NCI-H226 (cell line): ENCODE measurements at regions not wholly inside any gene's neighbourhood (a gene's known extent, or its start where the extent isn't known, plus 50 kb on each side); places are given as distances from the start of the nearest gene placed in this dataset.
A peak's percentile ranks its signal among the peaks of the same experiment; 100 is the strongest.

Source experiments
- DNase-seq: peaks from one replicate; pipeline ENCODE4 v3.0.0-alpha.2; 2015

DNA sequence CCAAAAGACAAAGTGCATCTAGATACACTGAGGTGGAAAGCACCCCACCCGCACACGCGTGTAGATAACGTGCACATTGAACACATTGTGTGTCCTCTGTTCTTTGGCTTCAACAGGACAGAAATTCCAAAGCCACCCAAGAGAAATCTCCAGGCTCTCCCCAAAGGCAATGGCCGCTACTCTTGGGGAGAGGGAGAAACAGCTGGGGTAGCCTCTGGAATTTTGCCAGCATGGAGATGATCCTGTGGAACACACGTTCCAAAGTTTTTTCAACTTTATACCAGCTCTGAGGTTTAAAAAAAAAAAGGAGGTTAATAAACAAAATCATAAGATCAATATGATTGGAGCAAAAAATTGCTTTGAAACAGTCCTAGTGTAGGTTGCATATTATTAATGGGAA lies 63.0 kb upstream of the CD82 start:
- DNase-seq, result no peak

DNA sequence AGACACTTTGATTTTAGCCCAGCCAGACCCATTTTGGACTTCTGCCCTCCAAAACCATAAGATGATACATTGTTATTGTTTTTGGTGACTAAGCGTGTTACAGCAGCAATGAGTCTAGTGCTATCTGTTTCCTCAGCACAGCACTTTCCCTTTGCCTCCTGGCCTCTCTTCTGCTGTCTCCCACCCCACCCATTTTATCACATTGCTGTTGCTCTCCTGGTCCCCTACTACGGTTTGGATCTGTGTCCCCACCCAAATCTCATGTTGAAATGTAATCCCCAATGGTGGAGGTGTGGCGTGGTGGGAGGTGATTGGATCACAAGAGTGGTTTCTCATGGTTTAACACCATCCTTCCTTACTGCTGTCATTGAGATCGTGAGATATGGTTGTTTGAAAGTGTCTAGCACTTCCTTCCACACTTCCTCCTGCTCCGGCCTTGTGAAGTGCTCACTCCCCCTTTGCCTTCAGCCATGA lies 59.8 kb upstream of the CD82 start:
- peak; percentile 16 for DNase-seq

DNA sequence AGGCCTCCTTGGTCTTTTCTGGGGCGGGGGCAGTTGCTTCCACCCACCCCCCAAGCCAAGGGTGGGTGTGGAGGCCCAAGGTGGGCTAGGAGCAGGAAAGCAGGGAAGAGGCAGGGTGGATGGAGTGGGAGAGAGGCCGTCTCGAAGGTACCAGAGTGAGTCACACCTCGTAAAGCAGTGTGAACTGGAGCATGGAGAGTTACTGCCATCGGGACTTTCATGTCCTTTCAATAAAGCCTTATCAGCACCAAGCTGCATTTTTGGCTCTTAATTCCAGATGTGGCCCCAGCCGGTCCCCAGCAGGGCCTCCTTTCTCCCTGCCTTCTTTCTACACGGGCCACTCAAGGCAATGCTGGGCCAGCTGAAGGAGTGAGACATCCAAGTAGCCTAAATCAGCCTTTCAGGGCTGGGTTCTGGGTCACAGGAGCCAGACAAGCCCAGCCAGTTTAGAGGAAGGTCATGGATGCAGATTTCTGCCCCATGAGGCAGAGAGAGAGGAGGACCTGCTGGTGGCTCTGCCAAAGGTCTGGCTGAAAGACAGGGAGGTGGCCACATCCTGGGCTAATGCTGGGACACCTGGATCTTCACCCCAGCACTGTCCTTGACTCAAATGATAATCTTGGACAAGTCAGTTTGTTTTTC lies 59.0 kb upstream of the CD82 start:
- DNase-seq, result no peak

DNA sequence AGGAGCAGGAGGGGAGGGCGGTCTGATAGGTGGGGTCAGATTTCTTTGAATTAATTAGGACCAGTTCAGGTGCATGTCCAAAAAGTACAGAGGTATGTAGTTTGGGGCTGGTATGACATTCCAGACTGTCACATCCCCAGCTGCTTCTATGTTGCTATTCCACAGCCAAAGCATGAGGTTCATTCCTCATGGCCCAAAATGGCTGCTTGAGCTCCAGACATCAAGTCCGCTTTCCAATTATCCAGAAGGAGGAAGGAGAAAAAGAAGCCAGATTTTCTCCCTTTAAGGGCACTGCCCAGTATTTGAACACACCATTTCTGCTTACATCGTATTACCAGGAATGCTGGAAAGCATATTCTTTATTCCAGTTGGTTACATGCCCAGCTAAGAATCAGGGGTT lies 58.0 kb upstream of the CD82 start:
- peak; percentile 6 for DNase-seq

DNA sequence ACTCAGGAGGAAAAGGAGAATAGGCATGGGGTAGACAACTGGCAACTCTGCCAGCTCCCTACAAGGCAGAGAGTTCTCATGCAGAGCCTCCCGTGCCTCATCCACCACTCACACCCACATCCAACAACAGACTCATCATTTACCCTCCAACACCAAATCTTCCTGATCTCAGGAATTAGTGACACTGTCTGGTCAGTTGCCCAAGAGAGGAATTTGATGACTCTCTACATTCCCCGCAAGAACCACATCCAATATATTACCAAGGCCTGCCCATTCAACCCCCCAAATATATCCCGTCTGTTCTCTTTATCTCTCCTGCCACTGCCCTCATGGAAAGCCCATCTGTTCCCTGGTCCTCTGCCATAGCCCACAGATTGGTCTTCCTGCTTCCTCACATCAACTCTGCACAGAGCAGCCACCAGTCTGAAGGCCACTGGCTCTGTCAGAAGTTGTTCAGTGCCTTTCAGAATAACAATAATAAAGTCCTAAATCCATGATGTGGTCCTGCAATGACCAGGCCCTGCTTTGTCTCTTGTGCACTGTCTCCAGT lies 57.5 kb upstream of the CD82 start:
- no peak for DNase-seq

DNA sequence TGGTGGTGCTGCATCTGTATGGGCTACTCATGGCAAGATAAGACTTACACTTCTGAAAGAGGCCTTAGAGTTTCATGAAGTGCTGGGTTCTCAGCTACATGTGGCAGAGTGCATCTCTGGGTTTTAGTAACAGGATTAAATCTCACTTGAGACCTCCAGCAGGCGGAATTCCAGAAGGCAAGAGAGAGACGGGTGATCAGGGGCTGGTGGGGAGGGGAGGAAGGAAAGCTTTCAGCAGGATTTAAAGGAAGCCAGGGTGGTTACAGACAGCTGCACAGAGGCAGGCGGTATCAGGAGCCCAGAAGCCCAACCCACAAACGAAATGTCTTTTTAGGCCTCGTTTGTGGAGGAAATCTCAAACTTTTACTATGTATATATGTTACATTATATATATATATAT lies 56.2 kb upstream of the CD82 start:
- DNase-seq, result no peak

DNA sequence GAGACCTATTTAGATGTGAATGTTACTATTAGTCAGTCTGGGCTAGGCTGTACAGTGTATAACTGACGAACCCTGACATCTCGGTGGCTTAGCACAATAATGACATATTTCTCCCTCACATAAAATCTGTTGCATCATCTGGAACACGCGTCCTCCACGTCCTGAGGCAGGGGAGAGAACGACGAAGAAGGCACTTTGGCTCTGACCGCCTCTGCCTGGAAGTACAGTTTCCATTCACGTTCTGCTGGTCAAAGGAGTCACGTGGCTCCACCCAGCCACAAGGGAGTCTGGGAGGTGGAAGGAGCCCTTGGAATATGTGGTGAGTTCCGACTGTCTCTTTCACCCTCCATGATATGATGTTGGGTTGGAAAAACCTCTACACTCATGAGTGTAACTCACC lies 55.1 kb upstream of the CD82 start:
- no peak for DNase-seq

DNA sequence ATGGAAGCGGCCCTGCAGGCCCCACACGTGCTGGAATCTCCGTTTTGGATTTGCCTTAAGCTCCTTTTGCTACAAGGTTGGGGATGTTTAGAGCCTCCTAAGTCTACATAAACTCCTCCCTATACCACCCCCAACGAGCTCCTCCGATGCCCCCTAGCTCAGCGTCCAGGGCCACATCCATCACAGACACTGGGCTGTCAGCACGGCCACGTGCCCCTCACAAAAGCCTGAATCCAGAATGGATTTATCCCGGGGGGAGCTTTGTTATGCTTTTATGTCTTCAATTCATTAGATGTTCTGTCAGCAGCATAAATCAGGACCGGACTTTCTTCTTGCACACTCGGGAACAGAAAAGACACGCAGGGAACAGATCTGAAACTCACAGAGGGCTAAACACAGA lies 52.6 kb upstream of the CD82 start:
- DNase-seq, result no peak

DNA sequence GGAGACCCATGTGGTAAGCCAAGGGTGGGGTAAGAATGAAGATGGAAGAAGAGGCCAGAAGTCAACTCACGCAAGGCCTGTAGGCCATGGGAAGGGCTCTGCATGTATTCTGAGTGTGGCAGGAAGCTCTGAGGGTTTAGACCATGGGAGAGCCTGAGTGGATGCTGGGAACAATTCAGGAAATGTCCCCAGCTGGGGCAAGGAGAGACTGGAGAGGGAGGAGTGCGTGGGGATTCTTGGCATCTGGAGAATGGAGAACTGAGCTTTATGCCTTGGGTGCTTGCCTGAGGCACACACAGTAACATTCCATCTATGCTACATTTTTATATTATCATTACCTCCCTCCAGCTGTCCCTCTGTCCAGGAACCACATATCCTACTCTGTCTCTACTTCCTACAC lies 50.4 kb upstream of the CD82 start:
- no peak for DNase-seq
